ENCODE measurements at regions not wholly inside any gene's neighbourhood (a gene's known extent, or its start where the extent isn't known, plus 50 kb on each side); places are given as distances from the start of the nearest gene placed in this dataset.

DNA sequence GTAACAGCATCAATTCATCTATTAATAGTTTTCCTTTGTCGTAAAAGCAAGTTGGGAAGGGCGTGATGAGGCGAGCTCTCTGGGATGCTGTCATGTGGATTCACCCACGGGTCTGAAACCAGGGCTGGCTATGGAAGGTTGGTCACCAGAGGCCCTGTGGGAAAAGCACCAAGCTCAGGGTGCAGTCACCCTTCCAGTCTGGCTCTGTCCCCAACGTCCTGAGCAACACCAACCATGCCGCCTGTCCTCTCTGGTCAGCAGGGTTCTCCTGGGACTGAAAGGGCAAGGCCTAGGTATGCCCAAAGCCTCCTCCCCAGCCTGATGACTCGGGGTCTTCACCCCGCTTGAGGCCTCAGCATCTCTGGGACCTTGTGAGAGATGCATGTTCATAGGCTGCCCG lies 97.2 kb upstream of the MSX1 start:
- TF ChIP-seq EZH2 (IDR thresholded peaks at IDR 0.05; ENCODE audit: low read depth) (no peak), CTCF (conservative IDR thresholded peaks at IDR 0.05) (no peak)

All from PC-9 (cell line).